Thyroid gland (tissue), 4 donors: ENCODE measurements at regions not wholly inside any gene's neighbourhood (a gene's known extent, or its start where the extent isn't known, plus 50 kb on each side); places are given as distances from the start of the nearest gene placed in this dataset.

Source experiments
- POLR2A ChIP-seq, 2 donors: fragments of 450-650 bp; IDR thresholded peaks; one replicate each; pipeline ENCODE4 v1.6.1; 2017; ENCODE audit warnings: antibody characterized with exemption in 2 of 2, mild to moderate bottlenecking in 2 of 2, moderate library complexity in 1 of 2
- TF ChIP-seq, protein P1 (sequence below), 6 experiments: fragments of 200-600 bp in 3 of 6; fragments of 450-650 bp in 3 of 6; sonication (generic) in 3 of 6; IDR thresholded peaks; one replicate each; pipeline ENCODE4 v1.5.1; 2016 to 2019; ENCODE audit warnings: antibody characterized with exemption in 6 of 6, mild to moderate bottlenecking in 2 of 6, inconsistent platforms in 1 of 6, moderate library complexity in 1 of 6

DNA sequence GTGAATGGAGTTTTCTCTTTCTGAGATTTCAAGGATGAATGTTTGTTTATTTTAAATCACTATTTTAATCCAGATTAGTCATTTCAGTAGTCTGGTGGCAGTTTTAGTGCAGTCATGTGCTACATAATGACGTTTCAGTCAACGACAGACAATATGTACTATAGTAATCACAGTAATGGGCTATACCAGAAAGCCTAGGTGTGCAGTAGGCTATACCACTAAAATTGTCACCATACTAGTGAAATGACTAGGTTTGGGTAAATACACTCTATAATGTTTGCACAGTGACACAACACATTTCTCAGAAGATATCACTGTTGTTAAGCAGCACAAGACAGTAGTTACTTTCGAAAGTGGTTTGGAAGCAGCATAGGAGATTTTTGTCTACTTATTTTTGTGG lies 203.1 kb downstream of the ETNK1 start:
- TF ChIP-seq, protein P1, sequence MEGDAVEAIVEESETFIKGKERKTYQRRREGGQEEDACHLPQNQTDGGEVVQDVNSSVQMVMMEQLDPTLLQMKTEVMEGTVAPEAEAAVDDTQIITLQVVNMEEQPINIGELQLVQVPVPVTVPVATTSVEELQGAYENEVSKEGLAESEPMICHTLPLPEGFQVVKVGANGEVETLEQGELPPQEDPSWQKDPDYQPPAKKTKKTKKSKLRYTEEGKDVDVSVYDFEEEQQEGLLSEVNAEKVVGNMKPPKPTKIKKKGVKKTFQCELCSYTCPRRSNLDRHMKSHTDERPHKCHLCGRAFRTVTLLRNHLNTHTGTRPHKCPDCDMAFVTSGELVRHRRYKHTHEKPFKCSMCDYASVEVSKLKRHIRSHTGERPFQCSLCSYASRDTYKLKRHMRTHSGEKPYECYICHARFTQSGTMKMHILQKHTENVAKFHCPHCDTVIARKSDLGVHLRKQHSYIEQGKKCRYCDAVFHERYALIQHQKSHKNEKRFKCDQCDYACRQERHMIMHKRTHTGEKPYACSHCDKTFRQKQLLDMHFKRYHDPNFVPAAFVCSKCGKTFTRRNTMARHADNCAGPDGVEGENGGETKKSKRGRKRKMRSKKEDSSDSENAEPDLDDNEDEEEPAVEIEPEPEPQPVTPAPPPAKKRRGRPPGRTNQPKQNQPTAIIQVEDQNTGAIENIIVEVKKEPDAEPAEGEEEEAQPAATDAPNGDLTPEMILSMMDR (IDR thresholded peaks at IDR 0.05) = no peak
- no peak for TF ChIP-seq POLR2A (IDR thresholded peaks at IDR 0.05)
